Upper lobe of right lung (tissue), 1 donor: ENCODE measurements at regions not wholly inside any gene's neighbourhood (a gene's known extent, or its start where the extent isn't known, plus 50 kb on each side); places are given as distances from the start of the nearest gene placed in this dataset.

Experiments
- ATAC-seq: fragments of 200-7000 bp; cut with Tn5 transposase; one replicate; pipeline ENCODE4 v1.9.1; 2020; ENCODE audit warnings: mild to moderate bottlenecking, moderate library complexity
- DNase-seq: peaks from one replicate; pipeline ENCODE4 v3.0.0-alpha.2; 2020
- H3K27ac ChIP-seq: fragments of 200-600 bp; one replicate; pipeline ENCODE4 v1.8.0; 2022
- H3K27me3 ChIP-seq: fragments of 200-600 bp; one replicate; pipeline ENCODE4 v1.8.0; 2022; ENCODE audit warnings: mild to moderate bottlenecking
- H3K36me3 ChIP-seq: fragments of 200-600 bp; one replicate; pipeline ENCODE4 v1.8.0; 2022
- H3K4me1 ChIP-seq: fragments of 200-600 bp; one replicate; pipeline ENCODE4 v1.8.0; 2022
- H3K4me3 ChIP-seq: fragments of 200-600 bp; one replicate; pipeline ENCODE4 v1.8.0; 2022; ENCODE audit warnings: mild to moderate bottlenecking
- H3K9me3 ChIP-seq: fragments of 200-600 bp; one replicate; pipeline ENCODE4 v1.8.0; 2022
- CTCF ChIP-seq: fragments of 200-600 bp; IDR thresholded peaks from one replicate; pipeline ENCODE4 v1.8.0; 2022; ENCODE audit warnings: antibody characterized with exemption
- intact Hi-C: fragments of 100-400 bp; cut with DNase I; formaldehyde crosslinking; loops from one replicate; pipeline ENCODE4 v1.11.0; 2022
- donor health status: DM: no; HTN: yes; CAD: no; lungs with severe emphysema.

GRCh38 chrX:39440799-39441284, 639.6 kb downstream of the MID1IP1 start:
- H3K36me3 ChIP-seq = no peaks in the 10 kb centered on the region
- no peak for ATAC-seq

GRCh38 chrX:39442332-39442731, 641.1 kb downstream of the MID1IP1 start:
- no peak overlapping the region for H3K4me3 ChIP-seq
- intact Hi-C loops = no loop called here
- ATAC-seq = no peak
- no peak overlapping the region for H3K27ac ChIP-seq
- no peaks in the 10 kb centered on the region for H3K4me1 ChIP-seq
- no peaks in the 10 kb centered on the region for H3K9me3 ChIP-seq
- no peak for TF ChIP-seq CTCF
- H3K36me3 ChIP-seq = no peaks in the 10 kb centered on the region
- no peaks in the 10 kb centered on the region for H3K27me3 ChIP-seq
- no peak for DNase-seq

More at GRCh38 chrX:39440799-39441284, 639.6 kb downstream of the MID1IP1 start:
- H3K4me1 ChIP-seq = no peaks in the 10 kb centered on the region
- H3K9me3 ChIP-seq = no peaks in the 10 kb centered on the region
- H3K4me3 ChIP-seq = no peak overlapping the region
- intact Hi-C loops = no loop called here
- TF ChIP-seq CTCF = no peak
- no peak for DNase-seq
- H3K27me3 ChIP-seq = no peaks in the 10 kb centered on the region
- H3K27ac ChIP-seq = no peak overlapping the region

GRCh38 chrX:39443240-39443639, 642.0 kb downstream of the MID1IP1 start:
- H3K27ac ChIP-seq = no peak overlapping the region
- TF ChIP-seq CTCF = no peak

GRCh38 chrX:39445336-39445735, 644.1 kb downstream of the MID1IP1 start:
- Histone ChIP-seq H3K9me3 (no peaks in the 10 kb centered on the region), H3K36me3 (no peaks in the 10 kb centered on the region), H3K4me1 (no peaks in the 10 kb centered on the region), H3K4me3 (no peak overlapping the region), H3K27ac (no peak overlapping the region), H3K27me3 (no peaks in the 10 kb centered on the region)
- intact Hi-C loops = no loop called here
- DNase-seq (no peak), ATAC-seq (no peak)
- TF ChIP-seq CTCF = peak; percentile 19

More at GRCh38 chrX:39443240-39443639, 642.0 kb downstream of the MID1IP1 start:
- Histone ChIP-seq H3K4me1 (no peaks in the 10 kb centered on the region), H3K4me3 (no peak overlapping the region), H3K27me3 (no peaks in the 10 kb centered on the region), H3K9me3 (no peaks in the 10 kb centered on the region), H3K36me3 (no peaks in the 10 kb centered on the region)
- intact Hi-C loops = no loop called here
- DNase-seq (no peak), ATAC-seq (no peak)

GRCh38 chrX:39449352-39449751, 648.1 kb downstream of the MID1IP1 start:
- H3K4me1 ChIP-seq = no peaks in the 10 kb centered on the region
- ATAC-seq (no peak), DNase-seq (no peak)
- no peaks in the 10 kb centered on the region for H3K36me3 ChIP-seq
- intact Hi-C loops = no loop called here
- TF ChIP-seq CTCF = no peak
- no peak overlapping the region for H3K4me3 ChIP-seq
- H3K9me3 ChIP-seq = no peaks in the 10 kb centered on the region
- H3K27me3 ChIP-seq = no peaks in the 10 kb centered on the region
- no peak overlapping the region for H3K27ac ChIP-seq
